Kidney epithelial cell (primary cell): ENCODE measurements at regions not wholly inside any gene's neighbourhood (a gene's known extent, or its start where the extent isn't known, plus 50 kb on each side); places are given as distances from the start of the nearest gene placed in this dataset.

Experiments used
- DNase-seq: peaks from one replicate; pipeline ENCODE4 v3.0.0-alpha.2; 2010; ENCODE audit warnings: low read depth
- H3K27me3 ChIP-seq: 2 replicates; pipeline ENCODE4 v1.6.0; 2011; ENCODE audit warnings: low read length; ENCODE audit not compliant: control insufficient read depth, insufficient read depth
- H3K36me3 ChIP-seq: 2 replicates; pipeline ENCODE4 v1.5.1; 2011; ENCODE audit warnings: low read length; ENCODE audit not compliant: control insufficient read depth, insufficient read depth
- H3K4me3 ChIP-seq: 2 replicates; pipeline ENCODE4 v1.5.1; 2011; ENCODE audit warnings: low read depth, mild to moderate bottlenecking, control low read depth, low read length
- CTCF ChIP-seq: IDR thresholded peaks from 2 replicates; pipeline ENCODE4 v1.5.1; 2011; ENCODE audit warnings: mild to moderate bottlenecking, moderate library complexity, low read length, control low read depth, inconsistent platforms; ENCODE audit not compliant: insufficient read depth, poor library complexity, severe bottlenecking

GRCh38 chr2:196422361-196422760, 217.2 kb upstream of the CCDC150 start:
- Histone ChIP-seq H3K36me3 (no peaks in the 10 kb centered on the region), H3K4me3 (no peak overlapping the region), H3K27me3 (no peaks in the 10 kb centered on the region)
- DNase-seq: no peak
- no peak for TF ChIP-seq CTCF

DNA sequence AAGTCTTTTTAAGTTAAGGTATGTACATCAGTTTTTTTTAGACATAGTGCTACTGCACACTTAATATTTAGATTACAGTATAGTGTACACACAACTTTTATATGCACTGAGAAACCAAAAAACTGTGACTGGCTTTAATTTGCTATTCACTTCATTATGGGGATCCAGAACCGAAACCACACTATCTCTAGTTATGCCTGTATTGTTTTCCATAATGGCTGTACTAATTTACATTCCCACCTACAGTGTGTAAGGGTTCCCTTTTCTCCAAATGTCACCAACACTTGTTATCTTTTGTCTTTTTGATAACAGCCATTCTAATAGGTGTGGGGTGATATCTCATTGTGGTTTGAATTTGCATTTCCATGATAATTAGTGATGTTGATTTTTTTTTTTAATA, 213.4 kb upstream of the CCDC150 start:
- DNase-seq: no peak
- H3K27me3 ChIP-seq: no peaks in the 10 kb centered on the region
- no peak overlapping the region for H3K4me3 ChIP-seq
- TF ChIP-seq CTCF: no peak
- H3K36me3 ChIP-seq: no peaks in the 10 kb centered on the region

DNA sequence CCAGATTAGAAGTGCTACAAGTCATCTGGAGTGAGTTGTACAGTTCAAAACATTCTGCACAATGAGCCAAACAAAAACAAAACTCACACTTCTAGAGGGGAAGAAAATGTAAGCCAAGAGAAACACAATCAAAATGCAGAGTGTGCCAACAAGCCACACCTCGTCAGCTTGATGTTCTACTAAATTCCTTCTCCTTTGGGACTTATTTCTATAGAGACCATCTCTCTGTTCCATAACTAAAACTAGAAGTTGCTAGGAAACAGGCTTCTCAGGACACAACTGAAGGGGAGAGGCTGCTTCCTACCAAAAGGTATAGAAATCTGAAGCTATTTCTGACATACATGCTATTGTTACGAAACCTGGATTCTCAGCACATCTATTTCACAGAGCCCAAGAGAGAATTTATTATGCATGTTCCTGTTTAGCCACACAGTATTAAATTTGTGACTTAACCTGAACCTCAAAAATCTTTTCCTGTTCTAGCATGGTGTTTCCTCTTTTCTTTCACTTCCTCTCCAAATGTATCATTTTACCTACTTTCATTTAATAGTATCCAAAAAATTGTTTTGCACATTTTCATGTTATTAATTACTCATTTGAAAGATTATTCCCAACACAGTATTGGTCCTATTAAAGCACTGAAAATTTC, 211.4 kb upstream of the CCDC150 start:
- no peaks in the 10 kb centered on the region for H3K27me3 ChIP-seq
- TF ChIP-seq CTCF: no peak
- no peak for DNase-seq
- no peak overlapping the region for H3K4me3 ChIP-seq
- H3K36me3 ChIP-seq: no peaks in the 10 kb centered on the region

DNA sequence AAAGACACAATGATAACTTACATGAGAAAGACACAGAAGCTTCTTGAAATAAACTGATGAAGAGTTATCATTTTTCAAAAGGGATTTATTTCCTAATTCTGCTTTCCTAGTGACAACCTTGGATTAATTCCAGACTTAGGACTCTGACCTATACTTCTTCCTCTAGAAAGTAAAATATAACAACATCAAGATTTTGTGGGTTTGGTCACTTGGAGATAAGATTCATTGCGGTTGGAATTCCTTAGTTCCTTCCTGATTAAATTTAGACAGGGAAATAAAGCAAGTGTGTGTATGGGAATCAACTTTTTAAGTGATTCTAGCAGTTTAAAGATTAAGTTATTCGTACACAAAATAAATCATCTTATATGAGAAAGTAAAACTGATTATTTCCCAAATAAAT, 208.4 kb upstream of the CCDC150 start:
- no peak for DNase-seq
- Histone ChIP-seq H3K4me3 (no peak overlapping the region), H3K27me3 (no peaks in the 10 kb centered on the region), H3K36me3 (no peaks in the 10 kb centered on the region)
- no peak for TF ChIP-seq CTCF

DNA sequence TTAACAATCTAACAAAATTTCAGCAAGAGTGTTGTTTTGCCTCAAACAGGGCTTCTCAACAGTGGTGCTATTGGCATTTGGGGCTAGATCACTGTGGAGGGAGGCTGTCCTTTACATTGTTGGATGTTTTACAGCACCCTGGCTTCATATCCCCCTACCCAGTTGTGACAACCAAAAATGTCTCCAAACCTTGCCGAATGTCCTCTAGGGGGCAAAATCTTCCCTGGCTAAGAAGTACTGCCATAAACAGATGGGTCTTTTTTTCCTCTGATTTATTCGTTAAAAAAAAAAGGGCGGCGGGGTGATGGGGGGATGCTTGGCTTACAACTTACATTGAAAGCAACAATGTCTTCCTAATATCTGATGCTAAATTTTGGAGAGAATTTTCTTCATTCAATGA, 207.6 kb upstream of the CCDC150 start:
- peak; percentile 52 for TF ChIP-seq CTCF
- no peaks in the 10 kb centered on the region for H3K36me3 ChIP-seq
- no peak overlapping the region for H3K4me3 ChIP-seq
- no peak for DNase-seq
- H3K27me3 ChIP-seq: no peaks in the 10 kb centered on the region

DNA sequence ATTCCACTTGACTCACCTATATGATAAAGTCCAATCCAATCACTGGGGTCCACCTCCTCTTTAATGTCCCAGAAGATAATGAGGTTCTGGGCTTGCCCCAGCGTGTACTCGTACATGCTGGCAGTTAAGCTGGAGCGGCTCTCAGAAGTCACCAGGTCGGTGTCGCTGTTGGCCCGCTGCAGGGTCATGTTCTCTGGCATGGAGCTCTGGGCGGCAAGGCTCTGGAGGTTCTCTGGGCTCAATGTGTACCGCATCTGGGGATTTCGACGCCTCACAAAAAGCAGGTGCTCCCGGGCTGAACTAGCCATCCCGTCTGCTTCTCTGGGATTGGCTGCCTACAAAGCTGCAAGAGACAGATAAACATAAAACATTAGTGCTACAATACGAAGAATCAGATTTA, 206.4 kb upstream of the CCDC150 start:
- no peak for TF ChIP-seq CTCF
- DNase-seq: no peak

More for the DNA sequence above, 206.4 kb upstream of the CCDC150 start:
- H3K36me3 ChIP-seq: no peaks in the 10 kb centered on the region
- no peak overlapping the region for H3K4me3 ChIP-seq
- H3K27me3 ChIP-seq: no peaks in the 10 kb centered on the region
